ENCODE measurements at regions not wholly inside any gene's neighbourhood (a gene's known extent, or its start where the extent isn't known, plus 50 kb on each side); places are given as distances from the start of the nearest gene placed in this dataset.

GRCh38 chr6:154672086-154672485 lies 61.1 kb upstream of the SCAF8 start:
- RAD21 ChIA-PET (ENCODE audit: low non-redundant PET in 1 of 2, low total read pairs in 2 of 2, uncharacterized antibody in 2 of 2, unreplicated experiment in 2 of 2), result no interaction called here
- BruUV-seq (replicated peaks), result no TSS peak
- no peak for ATAC-seq

GRCh38 chr6:154673919-154674318 lies 59.3 kb upstream of the SCAF8 start:
- Histone ChIP-seq H3K36me3 (ENCODE audit: control insufficient read depth in 1 of 2, insufficient read depth in 2 of 2, low read length in 2 of 2) (no peaks in the 10 kb centered on the region), H3K27ac (ENCODE audit: low read depth, low read length) (no peak overlapping the region), H3K9me2 (ENCODE audit: insufficient read depth) (no peaks in the 10 kb centered on the region), H3K4me1 (ENCODE audit: control insufficient read depth in 1 of 2, insufficient read depth in 2 of 2, low read length in 2 of 2) (no peaks in the 10 kb centered on the region), H4K20me1 (ENCODE audit: insufficient read depth) (no peaks in the 10 kb centered on the region), H3K9me3 (ENCODE audit: control insufficient read depth in 1 of 2, insufficient read depth in 1 of 2, low read depth in 1 of 2, low read length in 2 of 2) (no peaks in the 10 kb centered on the region), H3K27me3 (ENCODE audit: insufficient read depth, low read length) (no peaks in the 10 kb centered on the region), H3K79me2 (ENCODE audit: insufficient read depth, low read length) (no peaks in the 10 kb centered on the region), H3K9ac (ENCODE audit: low read length) (no peak overlapping the region), H3K4me2 (ENCODE audit: low read length) (no peak overlapping the region), H2AFZ (ENCODE audit: low read depth, low read length, poor library complexity, severe bottlenecking) (no peak overlapping the region), H3K4me3 (replicated peaks in 1 of 2; ENCODE audit: low read depth in 1 of 2, low read length in 2 of 2) (no peak overlapping the region)
- DNase-seq (ENCODE audit: low read depth, low spot score) (no peak), ATAC-seq (no peak)
- BruUV-seq (replicated peaks), result no TSS peak
- ChIA-PET CTCF (interaction anchor here (1.0 to 1.4 kb wide), 3 partner anchors 12 to 173 kb away, joined by 3 to 4 read pairs (median 3); no protein-coding TSS in a partner anchor), RAD21 (ENCODE audit: low non-redundant PET in 1 of 2, low total read pairs in 2 of 2, uncharacterized antibody in 2 of 2, unreplicated experiment in 2 of 2) (no interaction called here), POLR2A (no interaction called here)
- intact Hi-C loops (cut with micrococcal nuclease), result no loop called here
- no peak for TF ChIP-seq FOSL1 (IDR thresholded peaks at IDR 0.05; ENCODE audit: low read depth)
- TF ChIP-seq CTCF (IDR thresholded peaks at IDR 0.05 in 2 of 3, conservative IDR thresholded peaks at IDR 0.05 in 1 of 3; ENCODE audit: borderline replicate concordance in 1 of 3, insufficient read depth in 1 of 3, low read depth in 2 of 3, low read length in 2 of 3), result no peak
- TF ChIP-seq POLR2AphosphoS5 (IDR thresholded peaks at IDR 0.05; ENCODE audit: low read depth, low read length), result no peak
- TF ChIP-seq SRF (IDR thresholded peaks at IDR 0.05; ENCODE audit: low read depth), result no peak
- no peak for TF ChIP-seq SIN3A (IDR thresholded peaks at IDR 0.05; ENCODE audit: low read depth)
- TF ChIP-seq SP1 (IDR thresholded peaks at IDR 0.05; ENCODE audit: low read depth), result no peak
- TF ChIP-seq ATF3 (IDR thresholded peaks at IDR 0.05), result no peak
- no peak for TF ChIP-seq EZH2 (IDR thresholded peaks at IDR 0.05)
- no peak for TF ChIP-seq CEBPB (IDR thresholded peaks at IDR 0.05; ENCODE audit: low read depth)
- no peak for TF ChIP-seq RAD21 (IDR thresholded peaks at IDR 0.05; ENCODE audit: low read depth)
- no peak for TF ChIP-seq ZNF274 (IDR thresholded peaks at IDR 0.05; ENCODE audit: low read depth, low read length)
- no peak for TF ChIP-seq POLR2A (IDR thresholded peaks at IDR 0.05; ENCODE audit: borderline replicate concordance, extremely low read depth, insufficient read depth, insufficient read length)
- TF ChIP-seq REST (IDR thresholded peaks at IDR 0.05; ENCODE audit: low read depth), result no peak
- TF ChIP-seq CBX3 (IDR thresholded peaks at IDR 0.05; ENCODE audit: low read depth), result no peak
- TF ChIP-seq ZFX (IDR thresholded peaks at IDR 0.05), result no peak
- TF ChIP-seq YY1 (IDR thresholded peaks at IDR 0.05; ENCODE audit: extremely low read depth, insufficient replicate concordance, low read depth, low read length), result no peak

More at GRCh38 chr6:154672086-154672485, 61.1 kb upstream of the SCAF8 start:
- no peak overlapping the region for H3K4me3 ChIP-seq (replicated peaks in 1 of 2; ENCODE audit: low read depth in 1 of 2, low read length in 2 of 2)
- H3K27ac ChIP-seq (ENCODE audit: low read depth, low read length), result no peak overlapping the region
- H2AFZ ChIP-seq (ENCODE audit: low read depth, low read length, poor library complexity, severe bottlenecking), result no peak overlapping the region
- no peaks in the 10 kb centered on the region for H3K9me3 ChIP-seq (ENCODE audit: control insufficient read depth in 1 of 2, insufficient read depth in 1 of 2, low read depth in 1 of 2, low read length in 2 of 2)
- CTCF ChIA-PET, result no interaction called here
- H3K9ac ChIP-seq (ENCODE audit: low read length), result no peak overlapping the region
- no peaks in the 10 kb centered on the region for H3K4me1 ChIP-seq (ENCODE audit: control insufficient read depth in 1 of 2, insufficient read depth in 2 of 2, low read length in 2 of 2)
- no peaks in the 10 kb centered on the region for H4K20me1 ChIP-seq (ENCODE audit: insufficient read depth)
- no peaks in the 10 kb centered on the region for H3K36me3 ChIP-seq (ENCODE audit: control insufficient read depth in 1 of 2, insufficient read depth in 2 of 2, low read length in 2 of 2)
- POLR2A ChIA-PET, result no interaction called here
- DNase-seq (ENCODE audit: low read depth, low spot score), result no peak
- intact Hi-C loops (cut with micrococcal nuclease), result no loop called here
- H3K27me3 ChIP-seq (ENCODE audit: insufficient read depth, low read length), result no peaks in the 10 kb centered on the region
- H3K4me2 ChIP-seq (ENCODE audit: low read length), result no peak overlapping the region
- TF ChIP-seq MAX (IDR thresholded peaks at IDR 0.05) (no peak), FOSL1 (IDR thresholded peaks at IDR 0.05; ENCODE audit: low read depth) (no peak)
- H3K9me2 ChIP-seq (ENCODE audit: insufficient read depth), result no peaks in the 10 kb centered on the region
- no peaks in the 10 kb centered on the region for H3K79me2 ChIP-seq (ENCODE audit: insufficient read depth, low read length)
